H9 (cell line): ENCODE measurements at regions not wholly inside any gene's neighbourhood (a gene's known extent, or its start where the extent isn't known, plus 50 kb on each side); places are given as distances from the start of the nearest gene placed in this dataset.

ENCODE experiments used
- DNase-seq: peaks from one replicate; pipeline ENCODE4 v3.0.0-alpha.2; 2017
- H2AFZ ChIP-seq: one replicate; pipeline ENCODE4 v1.6.1; 2013; ENCODE audit warnings: mild to moderate bottlenecking, low read length, control low read depth, moderate library complexity
- H2AK5ac ChIP-seq: 2 replicates; pipeline ENCODE4 v1.6.1; 2013; ENCODE audit warnings: low read length, control low read depth, mixed read lengths; ENCODE audit not compliant: insufficient read length
- H2BK120ac ChIP-seq: one replicate; pipeline ENCODE4 v1.6.1; 2013; ENCODE audit warnings: low read depth, mild to moderate bottlenecking, low read length, control low read depth, inconsistent platforms; ENCODE audit not compliant: poor library complexity, severe bottlenecking
- H2BK12ac ChIP-seq: 2 replicates; pipeline ENCODE4 v1.6.1; 2013; ENCODE audit warnings: low read length, control low read depth, mixed read lengths, low read depth; ENCODE audit not compliant: insufficient read length
- H2BK15ac ChIP-seq: 2 replicates; pipeline ENCODE4 v1.6.1; 2013; ENCODE audit warnings: low read depth, low read length, control low read depth
- H2BK20ac ChIP-seq: one replicate; pipeline ENCODE4 v1.6.1; 2013; ENCODE audit warnings: low read depth, mild to moderate bottlenecking, low read length, control low read depth, inconsistent platforms; ENCODE audit not compliant: poor library complexity, severe bottlenecking
- H2BK5ac ChIP-seq: 2 replicates; pipeline ENCODE4 v1.6.1; 2013; ENCODE audit warnings: low read length, control low read depth, mixed read lengths; ENCODE audit not compliant: insufficient read length
- H3K14ac ChIP-seq: 2 replicates; pipeline ENCODE4 v1.6.1; 2013; ENCODE audit warnings: low read length, control low read depth; ENCODE audit not compliant: insufficient read depth
- H3K18ac ChIP-seq: 2 replicates; pipeline ENCODE4 v1.6.1; 2013; ENCODE audit warnings: low read depth, mild to moderate bottlenecking, mixed read lengths, low read length, control low read depth; ENCODE audit not compliant: insufficient read length
- H3K23ac ChIP-seq: 2 replicates; pipeline ENCODE4 v1.6.1; 2013; ENCODE audit warnings: low read length, control low read depth, mixed read lengths, low read depth; ENCODE audit not compliant: insufficient read length
- H3K23me2 ChIP-seq: 2 replicates; pipeline ENCODE4 v1.6.1; 2013; ENCODE audit warnings: low read depth, mild to moderate bottlenecking, mixed read lengths, low read length, control low read depth; ENCODE audit not compliant: insufficient read length, poor library complexity, severe bottlenecking
- H3K27ac ChIP-seq: 2 replicates; pipeline ENCODE4 v1.5.1; 2013; ENCODE audit warnings: low read length, control low read depth, mixed read lengths, low read depth; ENCODE audit not compliant: insufficient read length
- H3K27me3 ChIP-seq: 2 replicates; pipeline ENCODE4 v1.6.1; 2013; ENCODE audit warnings: low read length, control low read depth, inconsistent platforms; ENCODE audit not compliant: insufficient read depth
- H3K4ac ChIP-seq: 2 replicates; pipeline ENCODE4 v1.6.1; 2013; ENCODE audit warnings: low read depth, mild to moderate bottlenecking, control low read depth, inconsistent platforms, low read length, moderate library complexity
- H3K4me1 ChIP-seq: 2 replicates; pipeline ENCODE4 v1.6.1; 2013; ENCODE audit warnings: low read length, control low read depth, inconsistent platforms; ENCODE audit not compliant: insufficient read depth
- H3K4me2 ChIP-seq: 2 replicates; pipeline ENCODE4 v1.6.1; 2013; ENCODE audit warnings: low read length, control low read depth, mixed read lengths; ENCODE audit not compliant: insufficient read length, insufficient read depth
- H3K56ac ChIP-seq: 2 replicates; pipeline ENCODE4 v1.6.1; 2013; ENCODE audit warnings: low read depth, mild to moderate bottlenecking, mixed read lengths, low read length, control low read depth; ENCODE audit not compliant: insufficient read length
- H3K79me1 ChIP-seq: 2 replicates; pipeline ENCODE4 v1.6.1; 2013; ENCODE audit warnings: low read depth, mild to moderate bottlenecking, moderate library complexity, low read length, control low read depth, inconsistent platforms; ENCODE audit not compliant: insufficient read depth, poor library complexity, severe bottlenecking
- H3K79me2 ChIP-seq: 2 replicates; pipeline ENCODE4 v1.6.1; 2013; ENCODE audit warnings: low read length, control low read depth, inconsistent platforms; ENCODE audit not compliant: insufficient read depth
- H3K9ac ChIP-seq: 2 replicates; pipeline ENCODE4 v1.6.1; 2013; ENCODE audit warnings: low read length, control low read depth, mixed read lengths; ENCODE audit not compliant: insufficient read length; ENCODE audit errors: extremely low read depth
- H3K9me3 ChIP-seq: one replicate; pipeline ENCODE4 v1.6.1; 2013; ENCODE audit warnings: low read depth, low read length, inconsistent platforms; ENCODE audit not compliant: control insufficient read depth
- H3T11ph ChIP-seq: one replicate; pipeline ENCODE4 v1.6.1; 2013; ENCODE audit warnings: mild to moderate bottlenecking, low read length, control low read depth, inconsistent platforms
- H4K20me1 ChIP-seq: one replicate; pipeline ENCODE4 v1.6.1; 2013; ENCODE audit not compliant: control insufficient read depth, insufficient read length, insufficient read depth
- H4K5ac ChIP-seq: 2 replicates; pipeline ENCODE4 v1.6.1; 2013; ENCODE audit warnings: low read depth, mild to moderate bottlenecking, mixed read lengths, low read length, control low read depth; ENCODE audit not compliant: insufficient read length
- H4K8ac ChIP-seq: replicated peaks from 2 replicates; pipeline ENCODE4 v1.6.1; 2013; ENCODE audit warnings: low read length, control low read depth, mixed read lengths, low read depth; ENCODE audit not compliant: insufficient read length
- H4K91ac ChIP-seq: 2 replicates; pipeline ENCODE4 v1.6.1; 2013; ENCODE audit warnings: low read depth, mild to moderate bottlenecking, moderate library complexity, mixed read lengths, low read length, control low read depth; ENCODE audit not compliant: insufficient read length
- H3K27ac Mint-ChIP-seq, 3 experiments: 2 replicates in 2 of 3; 3 replicates in 1 of 3; pipeline ENCODE4 v1.8.0; 2020 to 2021; ENCODE audit warnings: mixed read lengths in 3 of 3, mild to moderate bottlenecking in 1 of 3, moderate library complexity in 1 of 3
- H3K27me3 Mint-ChIP-seq: 2 replicates; pipeline ENCODE4 v1.8.0; 2021; ENCODE audit warnings: low read depth, mild to moderate bottlenecking, moderate library complexity, mixed read lengths
- H3K36me3 Mint-ChIP-seq, 3 experiments: 2 replicates in 2 of 3; 3 replicates in 1 of 3; pipeline ENCODE4 v1.8.0; 2020 to 2021; ENCODE audit warnings: low read depth in 3 of 3, mixed read lengths in 3 of 3; ENCODE audit not compliant: insufficient read depth in 1 of 3
- H3K4me1 Mint-ChIP-seq, 2 experiments: 2 replicates each; pipeline ENCODE4 v1.8.0; 2020; ENCODE audit warnings: mixed read lengths in 2 of 2
- H3K4me3 Mint-ChIP-seq, 2 experiments: 2 replicates in 1 of 2; 3 replicates in 1 of 2; pipeline ENCODE4 v1.8.0; 2020 to 2021; ENCODE audit warnings: mild to moderate bottlenecking in 2 of 2, mixed read lengths in 2 of 2, moderate library complexity in 1 of 2
- H3K9me3 Mint-ChIP-seq, 2 experiments: 2 replicates in 1 of 2; 3 replicates in 1 of 2; pipeline ENCODE4 v1.8.0; 2020; ENCODE audit warnings: mild to moderate bottlenecking in 2 of 2, mixed read lengths in 2 of 2, moderate library complexity in 1 of 2
- CTCF ChIP-seq: fragments of 200-600 bp; sonication (generic); conservative IDR thresholded peaks from 3 replicates; pipeline ENCODE4 v1.8.0; 2021; ENCODE audit warnings: antibody characterized with exemption, mild to moderate bottlenecking
- WGBS: extraction: QIAGEN DNeasy Blood & Tissue Kit; methylation state at CpG from one replicate; pipeline ENCODE4 v1.1.7; 2013; ENCODE audit warnings: missing lambda C conversion rate, low lambda C conversion rate, mixed read lengths; ENCODE audit not compliant: insufficient read length; ENCODE audit errors: extremely low coverage; 5-methylcytosine and 5-hydroxymethylcytosine counted together

- no peak overlapping the region for H2BK15ac ChIP-seq
- no peak overlapping the region for H2BK5ac ChIP-seq
- no peaks in the 10 kb centered on the region for H3K23me2 ChIP-seq
- no peak overlapping the region for H3K27ac Mint-ChIP-seq
- no peak overlapping the region for H3K14ac ChIP-seq
- no peak overlapping the region for H3K4me3 Mint-ChIP-seq
- H3K9me3 ChIP-seq, result no peaks in the 10 kb centered on the region
- no peak overlapping the region for H2AFZ ChIP-seq
- H2BK120ac ChIP-seq, result no peak overlapping the region
- H2AK5ac ChIP-seq, result no peak overlapping the region
- H3K27me3 ChIP-seq, result no peaks in the 10 kb centered on the region
- no peak for DNase-seq
- no CpG with 5 or more reads among the region's 2 CpGs for WGBS
- H4K8ac ChIP-seq, result no peak overlapping the region
- H3K4me2 ChIP-seq, result no peak overlapping the region
- H3K27me3 Mint-ChIP-seq, result no peaks in the 10 kb centered on the region
- H3K56ac ChIP-seq, result no peak overlapping the region
- H3K4me1 Mint-ChIP-seq, result peaks cover 10 to 11% of the 10 kb centered on the region in 2 experiments
- no peak overlapping the region for H2BK20ac ChIP-seq
- no peak for TF ChIP-seq CTCF
- no peak overlapping the region for H3K4ac ChIP-seq
- H3K18ac ChIP-seq, result no peak overlapping the region
- H4K5ac ChIP-seq, result no peak overlapping the region
- no peak overlapping the region for H2BK12ac ChIP-seq
- H4K20me1 ChIP-seq, result no peaks in the 10 kb centered on the region
- no peak overlapping the region for H4K91ac ChIP-seq
- H3T11ph ChIP-seq, result no peak overlapping the region
- no peak overlapping the region for H3K23ac ChIP-seq
- no peak overlapping the region for H3K9ac ChIP-seq
- H3K79me2 ChIP-seq, result no peaks in the 10 kb centered on the region
- H3K79me1 ChIP-seq, result no peaks in the 10 kb centered on the region
- peaks cover 16 to 17% of the 10 kb centered on the region in 2 experiments for H3K9me3 Mint-ChIP-seq
- peaks cover 2 to 22% (median 8%) of the 10 kb centered on the region in 3 experiments; a peak in 5 of 7 replicates for H3K36me3 Mint-ChIP-seq
- no peaks in the 10 kb centered on the region for H3K4me1 ChIP-seq
- H3K27ac ChIP-seq, result no peak overlapping the region
Observed at GRCh38 chr6:112923940-112924587, 576.9 kb downstream of the RFPL4B start.
